A673 (cell line): ENCODE measurements at regions not wholly inside any gene's neighbourhood (a gene's known extent, or its start where the extent isn't known, plus 50 kb on each side); places are given as distances from the start of the nearest gene placed in this dataset.

Experiments
- CTCF ChIP-seq: fragments of 300-800, 200-600 bp; sonication (generic); conservative IDR thresholded peaks from 2 replicates; pipeline ENCODE4 v1.5.1; 2017; ENCODE audit warnings: low read depth, mild to moderate bottlenecking, antibody characterized with exemption, low read length, moderate library complexity, mixed read lengths
- EZH2 ChIP-seq: fragments of 200-600 bp; sonication (generic); IDR thresholded peaks from 2 replicates; pipeline ENCODE4 v1.6.1; 2017; ENCODE audit warnings: borderline replicate concordance, low read depth, mild to moderate bottlenecking, mixed read lengths, antibody characterized with exemption, low read length; ENCODE audit not compliant: poor library complexity, severe bottlenecking

DNA sequence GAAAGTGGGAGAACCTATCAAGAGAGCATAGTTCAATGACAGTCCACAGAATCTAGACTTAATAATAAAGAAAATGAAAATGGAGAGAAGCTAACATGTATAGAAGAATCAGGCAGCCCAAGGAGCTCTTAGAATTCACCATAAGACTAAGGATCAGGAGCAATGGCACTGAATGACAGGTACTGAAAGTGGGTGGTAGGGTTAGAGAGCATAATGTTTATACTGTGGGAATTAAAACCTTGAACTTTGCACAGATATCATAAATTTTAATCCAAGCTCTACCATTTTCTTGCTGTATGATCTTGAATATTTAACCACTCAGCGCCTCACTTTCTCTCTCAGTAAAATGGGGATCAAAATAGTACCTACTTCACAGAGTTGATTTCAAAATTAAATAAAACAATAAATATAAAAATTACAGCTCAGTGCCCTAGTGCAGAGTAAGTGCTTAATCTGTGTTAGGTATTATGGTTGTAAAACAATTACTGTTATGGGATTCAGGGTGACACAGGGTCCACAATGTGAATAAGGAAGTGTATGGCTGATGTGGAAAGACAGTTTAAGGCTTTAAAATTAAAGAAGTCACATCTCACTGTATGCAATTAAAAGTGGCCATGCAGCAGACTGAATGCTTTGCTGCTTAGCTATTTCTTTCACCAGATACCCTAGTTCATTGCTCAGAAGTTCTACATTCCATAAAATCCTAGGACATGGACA is 319.8 kb downstream of the HINT1 start:
- TF ChIP-seq CTCF, result no peak
- no peak for TF ChIP-seq EZH2
